Peyer's patch (tissue), 4 donors: ENCODE measurements at regions not wholly inside any gene's neighbourhood (a gene's known extent, or its start where the extent isn't known, plus 50 kb on each side); places are given as distances from the start of the nearest gene placed in this dataset.
A peak's percentile ranks its signal among the peaks of the same experiment; 100 is the strongest.

Experiments
- DNase-seq, 3 donors: peaks; one replicate each; pipeline ENCODE4 v3.0.0-alpha.2; 2017 to 2019
- H3K27ac ChIP-seq, 4 donors: fragments of 200-600 bp; sonication (generic); one replicate each; pipeline ENCODE4 v1.5.1; 2016 to 2019
- H3K27me3 ChIP-seq, 2 donors: fragments of 200-600 bp; sonication (generic); one replicate each; pipeline ENCODE4 v1.5.1; 2019
- H3K36me3 ChIP-seq, 3 donors: fragments of 200-600 bp; sonication (generic); one replicate each; pipeline ENCODE4 v1.5.1; 2016 to 2019
- H3K4me1 ChIP-seq, 4 donors: fragments of 200-600 bp; sonication (generic); one replicate each; pipeline ENCODE4 v1.5.1; 2016 to 2019
- H3K4me3 ChIP-seq, 4 donors: fragments of 200-600 bp; sonication (generic); 1 replicate in 3 of 4; 2 replicates in 1 of 4; pipeline ENCODE4 v1.5.1; 2016 to 2019; ENCODE audit warnings: mild to moderate bottlenecking in 1 of 4
- H3K9me3 ChIP-seq, 4 donors: fragments of 200-600 bp; sonication (generic); one replicate each; pipeline ENCODE4 v1.5.1; 2016 to 2019; ENCODE audit warnings: mild to moderate bottlenecking in 1 of 4
- POLR2A ChIP-seq, 2 donors: fragments of 450-650 bp; IDR thresholded peaks; one replicate each; pipeline ENCODE4 v1.5.1; 2017; ENCODE audit warnings: antibody characterized with exemption in 2 of 2, mild to moderate bottlenecking in 2 of 2, moderate library complexity in 2 of 2
- TF ChIP-seq, protein P1 (sequence below), 6 experiments: fragments of 450-650 bp in 4 of 6; fragments of 200-600 bp in 2 of 6; sonication (generic) in 1 of 6; IDR thresholded peaks; one replicate each; pipeline ENCODE4 v1.5.1; 2017 to 2019; ENCODE audit warnings: antibody characterized with exemption in 6 of 6, mild to moderate bottlenecking in 3 of 6, moderate library complexity in 1 of 6

DNA sequence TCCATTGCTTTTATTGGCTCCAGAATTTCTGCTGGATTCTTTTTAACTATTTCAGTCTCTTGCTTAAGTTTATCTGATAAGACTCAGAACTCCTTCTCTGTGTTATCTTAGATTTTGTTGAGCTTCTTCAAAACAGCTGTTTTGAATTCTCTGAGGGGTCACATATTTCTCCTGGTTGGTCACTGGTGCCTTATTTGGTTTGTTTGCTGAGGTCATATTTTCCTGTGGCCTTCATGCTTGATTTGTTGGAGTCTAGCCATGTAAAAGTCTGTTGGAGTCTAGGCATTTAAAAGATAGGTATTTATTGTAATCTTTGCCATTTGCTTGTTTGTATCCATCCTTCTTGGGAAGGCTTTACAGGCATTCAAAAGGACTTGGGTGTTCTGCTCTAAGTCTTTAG, 398.7 kb downstream of the DSEL start:
- no peak overlapping the region for H3K4me3 ChIP-seq
- H3K9me3 ChIP-seq = no peaks in the 10 kb centered on the region
- no peaks in the 10 kb centered on the region for H3K36me3 ChIP-seq
- no peak overlapping the region for H3K27ac ChIP-seq
- no peaks in the 10 kb centered on the region for H3K27me3 ChIP-seq
- no peaks in the 10 kb centered on the region for H3K4me1 ChIP-seq
- no peak for DNase-seq
- TF ChIP-seq, protein P1, sequence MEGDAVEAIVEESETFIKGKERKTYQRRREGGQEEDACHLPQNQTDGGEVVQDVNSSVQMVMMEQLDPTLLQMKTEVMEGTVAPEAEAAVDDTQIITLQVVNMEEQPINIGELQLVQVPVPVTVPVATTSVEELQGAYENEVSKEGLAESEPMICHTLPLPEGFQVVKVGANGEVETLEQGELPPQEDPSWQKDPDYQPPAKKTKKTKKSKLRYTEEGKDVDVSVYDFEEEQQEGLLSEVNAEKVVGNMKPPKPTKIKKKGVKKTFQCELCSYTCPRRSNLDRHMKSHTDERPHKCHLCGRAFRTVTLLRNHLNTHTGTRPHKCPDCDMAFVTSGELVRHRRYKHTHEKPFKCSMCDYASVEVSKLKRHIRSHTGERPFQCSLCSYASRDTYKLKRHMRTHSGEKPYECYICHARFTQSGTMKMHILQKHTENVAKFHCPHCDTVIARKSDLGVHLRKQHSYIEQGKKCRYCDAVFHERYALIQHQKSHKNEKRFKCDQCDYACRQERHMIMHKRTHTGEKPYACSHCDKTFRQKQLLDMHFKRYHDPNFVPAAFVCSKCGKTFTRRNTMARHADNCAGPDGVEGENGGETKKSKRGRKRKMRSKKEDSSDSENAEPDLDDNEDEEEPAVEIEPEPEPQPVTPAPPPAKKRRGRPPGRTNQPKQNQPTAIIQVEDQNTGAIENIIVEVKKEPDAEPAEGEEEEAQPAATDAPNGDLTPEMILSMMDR (IDR thresholded peaks at IDR 0.05) = no peak
- no peak for TF ChIP-seq POLR2A (IDR thresholded peaks at IDR 0.05)

GRCh38 chr18:67109535-67109934, 407.0 kb downstream of the DSEL start:
- Histone ChIP-seq H3K27ac (no peak overlapping the region), H3K36me3 (no peaks in the 10 kb centered on the region), H3K9me3 (no peaks in the 10 kb centered on the region), H3K4me1 (no peaks in the 10 kb centered on the region), H3K27me3 (no peaks in the 10 kb centered on the region), H3K4me3 (no peak overlapping the region)
- no peak for DNase-seq
- TF ChIP-seq, protein P1 (IDR thresholded peaks at IDR 0.05) = no peak
- TF ChIP-seq POLR2A (IDR thresholded peaks at IDR 0.05) = no peak

GRCh38 chr18:67108894-67109293, 407.6 kb downstream of the DSEL start:
- Histone ChIP-seq H3K27me3 (no peaks in the 10 kb centered on the region), H3K4me3 (no peak overlapping the region), H3K36me3 (no peaks in the 10 kb centered on the region), H3K4me1 (no peaks in the 10 kb centered on the region), H3K9me3 (no peaks in the 10 kb centered on the region), H3K27ac (no peak overlapping the region)
- TF ChIP-seq, protein P1 (IDR thresholded peaks at IDR 0.05) = no peak
- no peak for TF ChIP-seq POLR2A (IDR thresholded peaks at IDR 0.05)
- DNase-seq = no peak

- Histone ChIP-seq H3K27me3 (no peaks in the 10 kb centered on the region), H3K4me1 (no peaks in the 10 kb centered on the region), H3K27ac (no peak overlapping the region), H3K9me3 (no peaks in the 10 kb centered on the region), H3K4me3 (no peak overlapping the region), H3K36me3 (no peaks in the 10 kb centered on the region)
- DNase-seq = peak in 2 of 3 donors; percentile 17 to 75
- no peak for TF ChIP-seq POLR2A (IDR thresholded peaks at IDR 0.05)
- TF ChIP-seq, protein P1 (IDR thresholded peaks at IDR 0.05) = peak in 4 of 6 experiments; percentile 37 to 65 (median 60)
These were observed 411.7 kb downstream of the DSEL start for GRCh38 chr18:67104700-67105284.

DNA sequence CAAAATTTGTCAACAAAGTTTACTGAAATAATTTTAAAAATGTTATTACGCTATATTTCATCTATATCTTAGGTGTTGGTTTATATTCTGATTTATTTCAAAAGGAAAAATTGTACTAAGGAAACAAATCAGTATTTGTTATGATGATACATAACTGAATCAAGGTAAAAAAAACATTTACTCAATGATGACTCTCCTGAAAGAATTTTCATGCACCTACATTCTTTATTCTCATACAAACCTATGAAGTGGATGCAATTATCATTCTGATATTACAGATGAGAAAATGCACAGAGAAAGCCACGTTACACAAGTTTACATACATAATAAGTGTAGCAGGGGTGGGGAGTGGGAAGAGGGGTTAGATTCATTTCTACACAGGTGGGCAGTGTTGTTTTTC, 422.4 kb downstream of the DSEL start:
- no peak overlapping the region for H3K4me3 ChIP-seq
- H3K27me3 ChIP-seq = no peaks in the 10 kb centered on the region
- H3K9me3 ChIP-seq = no peaks in the 10 kb centered on the region
- no peak for DNase-seq
- no peaks in the 10 kb centered on the region for H3K4me1 ChIP-seq
- no peaks in the 10 kb centered on the region for H3K36me3 ChIP-seq
- TF ChIP-seq POLR2A (IDR thresholded peaks at IDR 0.05) = no peak
- TF ChIP-seq, protein P1 (IDR thresholded peaks at IDR 0.05) = no peak
- H3K27ac ChIP-seq = no peak overlapping the region

GRCh38 chr18:67092141-67092540, 424.4 kb downstream of the DSEL start:
- H3K4me1 ChIP-seq = no peaks in the 10 kb centered on the region
- H3K36me3 ChIP-seq = no peaks in the 10 kb centered on the region
- DNase-seq = no peak
- H3K27me3 ChIP-seq = no peaks in the 10 kb centered on the region
- H3K27ac ChIP-seq = no peak overlapping the region
- no peaks in the 10 kb centered on the region for H3K9me3 ChIP-seq
- TF ChIP-seq POLR2A (IDR thresholded peaks at IDR 0.05) = no peak
- TF ChIP-seq, protein P1 (IDR thresholded peaks at IDR 0.05) = no peak
- no peak overlapping the region for H3K4me3 ChIP-seq
